SK-N-SH (cell line): ENCODE measurements at regions not wholly inside any gene's neighbourhood (a gene's known extent, or its start where the extent isn't known, plus 50 kb on each side); places are given as distances from the start of the nearest gene placed in this dataset.

Experiments
- CTCF ChIA-PET: fragments of 300-600, 350-600 bp; formaldehyde crosslinking; extraction: SDS; loops from one replicate; lab custom pipeline; 2021; lab: Yijun Ruan, JAX
- POLR2A ChIA-PET: fragments of 350-600 bp; sonication (Branson Sonifier 250); formaldehyde crosslinking; extraction: SDS; loops from one replicate; lab custom pipeline; 2020; ENCODE audit warnings: antibody characterized with exemption, inconsistent platforms; lab: Yijun Ruan, JAX
- DNase-seq: peaks from one replicate; pipeline ENCODE4 v3.0.0; 2012
- H2AFZ ChIP-seq: fragments of 200-600 bp; sonication (generic); 2 replicates; pipeline ENCODE4 v1.8.1; 2016; ENCODE audit warnings: antibody characterized with exemption, mild to moderate bottlenecking, low read depth
- H3F3A ChIP-seq: fragments of 200-600 bp; sonication (generic); replicated peaks from 2 replicates; pipeline ENCODE3; 2016; ENCODE audit warnings: antibody characterized with exemption, mild to moderate bottlenecking; ENCODE audit not compliant: insufficient read depth
- H3K27ac ChIP-seq, 2 experiments: fragments of 200-500 bp in 1 of 2; fragments of 200-600 bp in 1 of 2; sonication (Bioruptor generic) in 1 of 2; sonication (generic), shearing (Covaris generic) in 1 of 2; 2 replicates each; pipeline versions ENCODE4 v1.5.1 to v1.6.1; 2014 to 2016; ENCODE audit warnings: low read depth in 2 of 2, inconsistent platforms in 1 of 2, low read length in 1 of 2, mild to moderate bottlenecking in 1 of 2, mixed read lengths in 1 of 2
- H3K27me3 ChIP-seq: fragments of 200-600 bp; sonication (generic), shearing (Covaris generic); 2 replicates; pipeline ENCODE4 v1.6.1; 2016; ENCODE audit warnings: mixed run types; ENCODE audit not compliant: insufficient read depth
- H3K36me3 ChIP-seq, 2 experiments: fragments of 200-500 bp in 1 of 2; fragments of 200-600 bp in 1 of 2; sonication (Bioruptor generic) in 1 of 2; sonication (generic) in 1 of 2; replicated peaks in 1 of 2; 2 replicates each; pipeline versions ENCODE3 to v1.5.1; 2014 to 2016; ENCODE audit warnings: low read length in 1 of 2, mild to moderate bottlenecking in 1 of 2; ENCODE audit not compliant: insufficient read depth in 2 of 2, control insufficient read depth in 1 of 2
- H3K4me1 ChIP-seq, 2 experiments: fragments of 200-500 bp in 1 of 2; fragments of 200-600 bp in 1 of 2; sonication (Bioruptor generic) in 1 of 2; sonication (generic), shearing (Covaris generic) in 1 of 2; 2 replicates each; pipeline versions ENCODE4 v1.5.1 to v1.6.1; 2014 to 2016; ENCODE audit warnings: low read depth in 1 of 2, low read length in 1 of 2, mixed run types in 1 of 2; ENCODE audit not compliant: insufficient read depth in 2 of 2, control insufficient read depth in 1 of 2
- H3K4me2 ChIP-seq: fragments of 200-600 bp; sonication (generic), shearing (Covaris generic); 2 replicates; pipeline ENCODE4 v1.6.1; 2017; ENCODE audit warnings: mixed run types
- H3K4me3 ChIP-seq, 2 experiments: fragments of 200-500 bp in 1 of 2; fragments of 200-600 bp in 1 of 2; sonication (Bioruptor generic) in 1 of 2; sonication (generic), shearing (Covaris generic) in 1 of 2; 2 replicates each; pipeline versions ENCODE4 v1.5.1 to v1.8.1; 2014 to 2016; ENCODE audit warnings: low read depth in 2 of 2, inconsistent platforms in 1 of 2, low read length in 1 of 2, mild to moderate bottlenecking in 1 of 2, mixed read lengths in 1 of 2, moderate library complexity in 1 of 2
- H3K79me2 ChIP-seq: fragments of 200-600 bp; sonication (generic); 2 replicates; pipeline ENCODE4 v1.8.1; 2017; ENCODE audit warnings: mild to moderate bottlenecking; ENCODE audit not compliant: insufficient read depth
- H3K9ac ChIP-seq: fragments of 200-600 bp; sonication (generic); 2 replicates; pipeline ENCODE4 v1.6.1; 2017; ENCODE audit warnings: mixed run types
- H3K9me2 ChIP-seq: fragments of 200-600 bp; sonication (generic); 2 replicates; pipeline ENCODE4 v1.6.1; 2017; ENCODE audit warnings: mixed run types
- H3K9me3 ChIP-seq: fragments of 200-600 bp; sonication (generic); 2 replicates; pipeline ENCODE4 v1.6.1; 2017; ENCODE audit warnings: mixed run types, mild to moderate bottlenecking, moderate library complexity
- H4K20me1 ChIP-seq: fragments of 200-600 bp; sonication (generic); 2 replicates; pipeline ENCODE4 v1.6.1; 2017; ENCODE audit warnings: mild to moderate bottlenecking, mixed run types; ENCODE audit not compliant: insufficient read depth
- ELF1 ChIP-seq: IDR thresholded peaks from 2 replicates; pipeline ENCODE4 v1.4.0; 2012
- EP300 ChIP-seq, 2 experiments: IDR thresholded peaks; 2 replicates each; pipeline versions ENCODE4 v1.4.0 to v1.6.1; 2012; ENCODE audit warnings: borderline replicate concordance in 1 of 2, low read depth in 1 of 2, low read length in 1 of 2
- EZH2phosphoT487 ChIP-seq: fragments of 200-600 bp; sonication (generic); IDR thresholded peaks from 2 replicates; pipeline ENCODE4 v1.6.1; 2017; ENCODE audit warnings: low read depth, mixed run types, mild to moderate bottlenecking, antibody characterized with exemption, moderate library complexity, borderline replicate concordance
- FOSL2 ChIP-seq: IDR thresholded peaks from 2 replicates; pipeline ENCODE4 v1.4.0; 2012; ENCODE audit warnings: low read depth, mild to moderate bottlenecking, moderate library complexity, borderline replicate concordance
- FOXM1 ChIP-seq: IDR thresholded peaks from 2 replicates; pipeline ENCODE4 v1.4.0; 2012; ENCODE audit warnings: low read depth, mild to moderate bottlenecking
- GABPA ChIP-seq: IDR thresholded peaks from 2 replicates; pipeline ENCODE4 v1.4.0; 2012; ENCODE audit warnings: low read depth, mild to moderate bottlenecking
- GATA2 ChIP-seq: sonication (generic); formaldehyde crosslinking; IDR thresholded peaks from 2 replicates; pipeline ENCODE4 v1.5.0; 2020; ENCODE audit warnings: mild to moderate bottlenecking, missing genetic modification reagents
- JUND ChIP-seq: IDR thresholded peaks from 2 replicates; pipeline ENCODE4 v1.4.0; 2012
- MAX ChIP-seq: IDR thresholded peaks from 2 replicates; pipeline ENCODE4 v1.4.0; 2012; ENCODE audit warnings: low read depth
- MEF2A ChIP-seq: IDR thresholded peaks from 2 replicates; pipeline ENCODE4 v1.4.0; 2012; ENCODE audit warnings: low read depth, borderline replicate concordance
- NFIC ChIP-seq: IDR thresholded peaks from 2 replicates; pipeline ENCODE4 v1.4.0; 2012; ENCODE audit warnings: borderline replicate concordance
- NRF1 ChIP-seq: IDR thresholded peaks from 2 replicates; pipeline ENCODE4 v1.6.1; 2012; ENCODE audit warnings: low read depth, mild to moderate bottlenecking, low read length
- POLR2AphosphoS5 ChIP-seq: IDR thresholded peaks from 2 replicates; pipeline ENCODE4 v1.6.1; 2012; ENCODE audit warnings: low read depth, low read length
- RAD21 ChIP-seq: IDR thresholded peaks from 2 replicates; pipeline ENCODE4 v1.6.1; 2012; ENCODE audit warnings: mild to moderate bottlenecking, low read length
- RCOR1 ChIP-seq: fragments of 150-350 bp; IDR thresholded peaks from 2 replicates; pipeline ENCODE4 v1.6.1; 2017; ENCODE audit warnings: antibody characterized with exemption, low read length
- SIN3A ChIP-seq: IDR thresholded peaks from 2 replicates; pipeline ENCODE4 v1.6.1; 2012; ENCODE audit warnings: low read depth, mild to moderate bottlenecking, low read length, moderate library complexity, borderline replicate concordance
- SMC3 ChIP-seq: IDR thresholded peaks from 2 replicates; pipeline ENCODE4 v1.6.1; 2012; ENCODE audit warnings: low read depth, low read length, improper control_type of control experiment
- TEAD4 ChIP-seq: IDR thresholded peaks from 2 replicates; pipeline ENCODE4 v1.4.0; 2012; ENCODE audit warnings: mild to moderate bottlenecking, borderline replicate concordance; ENCODE audit not compliant: insufficient read depth
- USF1 ChIP-seq: IDR thresholded peaks from 2 replicates; pipeline ENCODE4 v1.4.0; 2012; ENCODE audit warnings: low read depth, borderline replicate concordance
- USF2 ChIP-seq: fragments of 150-350 bp; IDR thresholded peaks from 2 replicates; pipeline ENCODE4 v1.6.1; 2017; ENCODE audit warnings: antibody characterized with exemption, low read length, low read depth, borderline replicate concordance
- YY1 ChIP-seq: IDR thresholded peaks from 2 replicates; pipeline ENCODE4 v1.4.0; 2012; ENCODE audit warnings: low read depth, mild to moderate bottlenecking
- ZBTB33 ChIP-seq: IDR thresholded peaks from 2 replicates; pipeline ENCODE4 v1.4.0; 2012; ENCODE audit warnings: low read depth, borderline replicate concordance
- WGBS: methylation state at CpG from one replicate; pipeline ENCODE4 v1.1.6; 2017; ENCODE audit warnings: low lambda C conversion rate; 5-methylcytosine and 5-hydroxymethylcytosine counted together

GRCh38 chr3:6743067-6743720 is 117.7 kb upstream of the GRM7 start:
- Histone ChIP-seq H3K79me2 (no peaks in the 10 kb centered on the region), H3K4me2 (no peak overlapping the region), H3K27me3 (no peaks in the 10 kb centered on the region), H3K9ac (no peak overlapping the region), H3K36me3 (no peaks in the 10 kb centered on the region), H3K9me2 (no peaks in the 10 kb centered on the region), H3K4me3 (no peak overlapping the region), H3K9me3 (no peaks in the 10 kb centered on the region), H2AFZ (no peak overlapping the region), H3F3A (no peaks in the 10 kb centered on the region), H3K27ac (no peak overlapping the region), H4K20me1 (no peaks in the 10 kb centered on the region), H3K4me1 (no peaks in the 10 kb centered on the region)
- ChIA-PET POLR2A (no interaction called here), CTCF (no interaction called here)
- TF ChIP-seq YY1 (no peak), EZH2phosphoT487 (no peak), MAX (no peak), ELF1 (no peak), SIN3A (no peak), FOSL2 (no peak), USF1 (no peak), GABPA (no peak), POLR2AphosphoS5 (no peak), TEAD4 (no peak)
- WGBS, result 14% methylated on average over 7 of the region's 7 CpGs
- DNase-seq, result no peak

- Histone ChIP-seq H3K9ac (no peak overlapping the region), H3K4me2 (no peak overlapping the region), H3K79me2 (no peaks in the 10 kb centered on the region), H3K4me1 (no peaks in the 10 kb centered on the region), H3K9me2 (no peaks in the 10 kb centered on the region), H3K9me3 (no peaks in the 10 kb centered on the region), H2AFZ (no peak overlapping the region), H3K36me3 (no peaks in the 10 kb centered on the region), H3K4me3 (no peak overlapping the region), H3F3A (no peaks in the 10 kb centered on the region), H3K27me3 (no peaks in the 10 kb centered on the region), H4K20me1 (no peaks in the 10 kb centered on the region), H3K27ac (no peak overlapping the region)
- TF ChIP-seq EZH2phosphoT487 (no peak), EP300 (IDR thresholded peaks at IDR 0.05; ENCODE audit: borderline replicate concordance in 1 of 2, low read depth in 1 of 2, low read length in 1 of 2) (no peak), GATA2 (CRISPR knock-in tag) (no peak), MEF2A (no peak), FOXM1 (no peak), NRF1 (no peak), USF2 (no peak), RAD21 (no peak), NFIC (no peak), POLR2AphosphoS5 (no peak), JUND (no peak), FOSL2 (no peak), RCOR1 (no peak), SMC3 (no peak), ZBTB33 (no peak)
- ChIA-PET POLR2A (no interaction called here), CTCF (no interaction called here)
- 51% methylated on average over 9 of the region's 9 CpGs for WGBS
- DNase-seq, result no peak
Observed at GRCh38 chr3:6746443-6746842, 114.5 kb upstream of the GRM7 start.
